Hematopoietic multipotent progenitor cell (in vitro differentiated cells): ENCODE measurements at regions not wholly inside any gene's neighbourhood (a gene's known extent, or its start where the extent isn't known, plus 50 kb on each side); places are given as distances from the start of the nearest gene placed in this dataset.

Source experiments
- DNase-seq, 3 donors: peaks; one replicate each; pipeline ENCODE4 v3.0.0-alpha.2; 2011 to 2015; ENCODE audit warnings: low read depth in 2 of 3, low spot score in 2 of 3

DNA sequence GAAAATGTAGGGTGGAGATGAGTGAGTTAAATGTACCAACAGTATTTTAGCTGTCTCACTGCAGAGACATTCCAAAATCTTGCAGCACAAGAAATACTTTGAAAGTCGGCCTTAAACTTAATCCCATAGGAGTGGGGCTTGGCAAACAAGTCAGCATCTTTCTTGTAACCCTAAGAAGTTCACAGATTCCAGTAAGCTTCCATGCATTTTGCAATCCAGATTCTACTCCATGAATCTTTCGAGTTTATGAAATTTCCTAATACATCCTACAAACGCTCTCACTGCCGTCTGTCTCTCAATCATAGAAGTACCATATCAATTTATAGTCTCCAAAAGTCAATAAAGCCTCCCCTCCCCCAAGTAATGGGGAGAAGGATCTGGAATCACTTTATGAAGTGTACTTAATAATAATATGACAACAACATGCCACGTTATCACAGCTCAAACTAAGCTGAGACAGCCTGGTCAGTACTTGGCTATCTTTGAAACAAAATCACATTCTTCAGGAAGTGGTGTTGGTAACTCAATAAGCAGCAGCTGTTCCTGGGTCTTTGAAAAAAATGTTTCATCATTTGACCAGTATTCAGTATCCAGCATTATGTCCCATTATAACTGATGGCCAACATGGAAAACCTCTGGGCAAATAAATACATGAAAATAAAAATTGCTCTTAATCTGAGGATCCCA lies 317.4 kb upstream of the RUNX1 start:
- no peak for DNase-seq

DNA sequence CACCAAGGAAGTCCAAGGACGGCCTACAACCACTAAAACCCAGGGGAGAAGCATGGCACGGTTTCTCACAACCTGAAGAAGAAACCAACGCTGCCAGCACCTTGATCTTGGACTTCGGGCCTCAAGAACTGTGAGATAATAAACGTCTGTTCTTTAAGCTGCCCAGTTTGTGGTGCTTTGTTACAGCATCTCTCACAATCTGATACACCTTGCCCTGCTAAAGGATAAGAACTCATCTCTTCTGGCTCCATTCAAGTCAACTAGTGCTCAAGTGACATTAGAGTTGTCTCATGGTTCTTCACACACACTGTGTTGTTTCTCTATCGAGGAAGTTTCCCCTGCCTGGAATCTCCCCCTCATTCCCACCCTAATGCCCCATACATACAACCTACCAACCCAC lies 314.4 kb upstream of the RUNX1 start:
- no peak for DNase-seq

DNA sequence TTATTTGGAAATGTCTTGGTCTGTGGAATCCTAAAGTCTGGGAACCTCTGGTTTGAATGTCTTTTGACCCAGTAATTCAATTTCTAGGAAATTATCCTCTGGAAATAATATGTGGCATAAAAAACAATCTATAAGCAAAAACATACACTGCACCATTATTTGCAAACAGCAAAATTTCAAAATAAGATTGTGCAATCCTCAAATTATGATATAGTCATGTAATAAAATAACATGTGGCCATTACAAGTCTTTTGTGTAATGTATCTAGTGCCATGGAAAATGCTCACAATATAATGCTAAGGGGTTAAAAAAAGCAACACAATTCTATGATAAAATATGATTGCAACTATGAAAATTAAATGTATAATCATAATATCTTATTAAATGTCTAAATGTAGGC lies 312.9 kb upstream of the RUNX1 start:
- DNase-seq = no peak

DNA sequence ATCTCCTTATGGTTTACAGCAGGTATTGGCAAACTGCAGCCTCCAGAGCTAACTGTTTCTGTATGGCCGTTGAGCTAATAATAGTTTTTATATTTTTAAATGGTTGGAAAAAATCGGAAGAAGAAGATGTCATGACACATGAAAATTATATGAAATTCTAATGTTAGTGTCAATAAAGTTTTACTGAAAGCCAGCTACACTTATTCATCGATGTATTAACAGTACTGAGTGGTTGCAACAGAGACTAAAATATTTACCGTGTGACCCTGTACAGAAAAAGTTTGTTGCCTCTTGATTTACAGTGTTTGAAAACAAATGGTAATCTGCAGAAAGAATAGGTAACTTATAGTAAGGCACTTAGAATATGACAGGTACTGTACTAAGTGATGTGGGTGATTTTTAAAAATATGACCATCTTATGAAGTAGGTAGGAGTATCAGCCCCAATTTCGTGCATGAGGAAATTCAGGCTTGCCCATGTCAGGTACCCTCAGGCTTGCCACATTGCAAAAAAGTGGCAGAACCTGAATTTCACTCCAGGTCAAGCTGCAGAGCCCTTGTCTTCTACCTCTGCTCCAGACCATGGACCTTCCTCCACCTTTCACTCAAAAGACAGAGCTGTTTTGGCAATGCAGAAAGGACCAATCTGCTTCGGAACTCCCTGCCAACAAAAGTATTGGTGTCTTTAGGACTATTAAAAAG lies 311.9 kb upstream of the RUNX1 start:
- no peak for DNase-seq

DNA sequence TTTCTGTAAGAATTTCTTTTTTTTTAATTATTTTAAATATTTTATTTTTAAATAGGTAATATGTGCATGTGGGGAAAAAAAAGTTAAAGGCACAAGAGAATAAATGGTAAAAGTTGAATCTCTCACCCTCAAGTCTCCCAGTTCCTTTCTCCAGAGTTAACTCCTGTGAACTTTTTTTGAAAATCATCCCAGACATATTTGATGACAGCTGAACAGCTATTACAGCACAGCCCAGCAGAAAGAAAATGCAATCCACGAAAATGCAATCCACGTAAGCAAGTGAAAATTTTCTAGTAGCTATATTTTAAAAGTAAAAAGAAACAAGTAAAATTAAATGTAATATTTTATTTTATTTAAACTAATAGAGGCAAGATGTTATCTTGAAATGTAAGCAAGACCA lies 310.0 kb upstream of the RUNX1 start:
- DNase-seq = no peak

DNA sequence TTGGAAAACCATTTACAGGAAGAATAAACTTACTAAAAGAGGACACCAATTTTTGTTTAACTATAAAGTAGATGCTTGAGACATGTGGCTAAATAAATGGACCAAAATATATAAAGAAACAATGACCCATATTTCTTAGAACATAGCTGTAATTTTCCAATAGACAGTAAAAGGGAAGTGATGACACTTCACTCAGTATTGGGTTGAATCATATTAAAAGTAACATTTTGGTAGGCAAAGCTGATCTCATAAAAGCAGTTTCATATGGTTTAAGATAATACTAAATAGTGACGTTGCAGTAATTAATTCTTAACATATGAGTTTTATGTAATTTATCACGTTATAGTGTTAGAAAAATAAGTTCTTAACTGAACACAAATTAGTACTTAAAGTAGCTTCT lies 308.9 kb upstream of the RUNX1 start:
- DNase-seq = no peak

DNA sequence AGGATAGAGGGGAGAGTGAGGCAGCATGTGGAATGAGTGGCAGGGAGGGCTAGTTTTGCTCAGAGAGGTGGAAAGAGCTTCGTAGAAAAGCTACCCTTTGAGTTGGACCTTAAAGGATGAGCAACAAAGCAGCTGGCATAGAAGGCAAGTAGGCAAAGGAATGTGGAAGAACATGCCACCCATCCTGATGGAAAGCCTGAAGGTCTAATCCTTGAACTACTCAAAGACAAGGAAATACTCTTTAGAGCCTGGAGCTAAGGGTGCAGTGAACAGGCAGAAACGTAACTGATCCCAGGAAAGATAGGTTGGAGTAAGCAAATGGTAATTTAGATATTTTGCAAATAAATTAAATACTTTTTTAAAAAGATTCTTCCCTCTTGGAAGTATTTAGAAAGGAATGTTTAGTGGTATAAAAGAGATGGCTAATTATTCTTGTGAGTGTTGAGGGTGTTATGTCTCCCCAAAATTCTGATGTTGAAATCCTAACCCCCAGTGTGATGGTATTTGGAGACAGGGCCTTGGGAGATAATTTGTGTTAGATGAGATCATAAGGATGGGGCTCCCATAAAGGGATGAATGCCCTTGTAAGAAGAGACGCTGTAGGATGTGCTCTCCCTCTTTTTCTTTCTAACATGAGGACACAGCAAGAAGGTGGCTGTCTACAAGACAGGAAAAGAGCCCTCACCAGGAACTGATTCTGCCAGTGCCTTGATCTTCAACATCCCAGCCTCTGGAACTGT lies 308.1 kb upstream of the RUNX1 start:
- DNase-seq = no peak

DNA sequence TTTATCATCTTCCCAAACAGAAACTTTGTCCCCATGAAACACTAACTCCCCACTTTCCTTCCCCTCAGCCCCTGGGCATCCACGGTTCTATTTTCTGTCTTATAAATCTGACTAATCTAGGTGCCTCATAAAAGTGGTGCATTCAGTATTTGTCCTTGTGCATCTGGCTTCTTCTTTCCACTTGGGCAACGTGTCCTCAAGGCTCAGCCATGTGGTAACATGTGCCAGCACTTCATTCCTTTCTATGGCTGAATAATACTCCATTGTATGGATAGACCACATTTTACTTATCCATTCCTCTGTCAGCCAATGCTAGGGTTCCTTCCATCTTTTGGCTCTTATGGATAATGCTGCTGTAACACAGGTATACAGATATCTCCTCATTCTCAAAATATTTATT lies 305.0 kb upstream of the RUNX1 start:
- DNase-seq = no peak

DNA sequence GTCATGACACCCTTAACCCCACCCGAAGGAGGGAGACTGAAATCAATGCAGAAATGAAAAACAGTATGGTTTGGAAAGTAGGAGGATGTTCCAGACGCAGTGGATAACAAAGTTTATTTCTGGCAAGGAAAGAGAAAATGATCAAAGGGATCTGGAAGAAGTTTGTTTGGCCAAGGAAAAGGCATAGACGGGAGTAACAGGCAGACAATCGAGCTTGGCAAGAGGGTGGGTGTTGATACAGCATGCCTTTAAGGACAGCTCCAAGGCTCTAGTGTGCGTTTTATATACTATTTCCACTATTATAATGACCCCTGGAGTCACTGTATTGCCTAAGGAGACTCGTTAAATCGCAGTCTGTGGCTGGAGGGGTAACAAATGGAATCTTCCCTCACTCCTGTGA lies 303.7 kb upstream of the RUNX1 start:
- no peak for DNase-seq

DNA sequence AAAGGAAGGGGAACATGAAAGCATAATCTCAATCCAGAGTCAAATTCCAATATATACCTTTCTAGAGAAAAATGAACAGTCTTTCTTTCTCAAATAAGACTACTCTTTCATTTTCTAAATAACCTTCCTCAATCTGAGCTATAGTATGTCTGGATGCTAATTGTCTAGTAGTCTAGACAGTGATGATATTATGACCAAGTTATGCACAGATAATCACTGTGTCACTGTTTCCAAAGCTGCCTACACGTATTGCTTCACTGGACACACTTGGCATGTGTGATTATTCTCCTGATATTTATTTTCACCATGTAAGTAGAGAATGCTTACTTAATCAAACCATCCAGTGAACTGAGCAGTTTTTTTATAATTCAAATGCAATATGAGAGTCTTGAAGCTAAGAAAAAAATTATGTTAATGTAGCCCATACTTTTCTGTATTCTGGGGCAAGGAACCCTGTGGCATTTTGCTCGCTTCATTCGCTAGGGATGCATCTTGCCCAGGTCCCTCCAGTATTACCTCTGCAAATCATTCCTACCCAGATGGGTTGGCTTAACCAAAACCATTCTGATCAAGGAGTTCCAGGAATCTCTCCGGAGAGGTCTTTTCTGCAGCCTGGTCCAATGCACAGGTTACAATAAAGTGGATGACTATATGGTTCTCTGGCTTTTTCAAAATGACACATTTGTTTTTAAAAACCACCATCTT lies 303.1 kb upstream of the RUNX1 start:
- DNase-seq = no peak

DNA sequence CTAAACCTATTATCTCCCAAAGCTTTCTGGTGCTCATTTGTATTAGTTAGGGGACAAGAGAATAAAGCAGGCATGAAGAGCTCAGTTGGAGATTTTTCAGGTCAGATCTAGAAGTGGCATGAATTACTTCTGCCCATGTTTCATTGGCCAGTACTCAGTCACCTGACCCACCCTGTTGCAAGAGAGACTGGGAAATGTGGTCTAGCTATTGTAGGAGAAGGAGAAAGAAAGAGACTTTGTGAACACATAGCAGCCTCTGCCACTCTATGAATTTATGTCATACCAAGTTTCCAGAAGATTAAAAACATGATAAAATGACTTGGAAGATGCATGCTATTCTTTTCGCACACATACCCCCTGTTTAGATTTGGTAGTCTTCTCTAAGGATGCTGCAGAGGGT lies 302.3 kb upstream of the RUNX1 start:
- DNase-seq = no peak

DNA sequence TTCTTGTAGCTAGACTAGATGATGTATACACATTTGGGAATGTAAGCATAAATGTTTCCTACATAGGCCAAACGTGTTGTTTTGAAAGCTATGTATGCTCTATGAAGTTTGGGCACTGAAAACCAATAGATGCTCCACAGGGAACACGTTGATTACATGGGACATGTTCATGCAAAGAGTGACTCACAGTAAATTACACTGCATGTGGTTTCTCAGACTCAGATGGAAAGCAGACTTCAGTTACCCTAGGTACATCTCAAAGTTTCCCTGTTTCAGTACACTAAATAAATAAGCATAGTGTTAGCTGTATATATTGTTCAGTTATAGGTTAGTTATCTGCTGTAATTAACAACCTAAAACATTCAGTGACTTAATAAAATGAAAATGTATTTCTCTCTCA lies 301.9 kb upstream of the RUNX1 start:
- no peak for DNase-seq

DNA sequence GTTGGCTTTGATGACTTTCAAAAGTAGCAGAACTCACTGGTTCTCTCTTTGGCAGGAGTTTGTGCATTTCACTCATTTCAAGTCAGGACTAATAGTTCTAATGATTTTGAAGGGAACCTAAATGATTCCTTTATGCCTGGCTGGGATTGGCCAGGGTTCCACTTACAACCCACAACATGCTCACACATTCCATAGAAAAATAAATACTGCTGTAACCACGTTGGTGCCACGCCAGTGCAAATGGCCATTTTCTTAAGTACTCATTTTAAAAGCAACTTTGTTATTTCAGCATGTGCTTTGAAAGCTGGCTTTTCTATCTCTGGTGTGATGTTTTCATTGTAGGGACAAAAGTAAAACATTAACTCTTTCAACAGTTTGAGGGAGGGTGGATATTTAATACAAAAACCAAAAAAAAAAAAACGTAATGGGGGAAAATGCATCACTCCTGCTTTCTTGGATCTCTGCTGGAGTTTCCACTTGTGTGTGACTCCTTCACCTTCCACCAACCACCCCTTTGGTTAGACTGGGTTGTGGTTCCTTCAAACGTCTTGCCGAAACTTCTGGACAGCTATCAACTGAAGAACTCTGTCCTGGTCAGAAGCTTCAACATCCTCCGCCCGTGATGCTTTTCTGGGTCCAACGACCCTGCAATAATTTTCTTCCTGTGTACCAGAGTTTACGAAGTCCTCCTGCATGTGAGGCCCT lies 300.4 kb upstream of the RUNX1 start:
- no peak for DNase-seq

DNA sequence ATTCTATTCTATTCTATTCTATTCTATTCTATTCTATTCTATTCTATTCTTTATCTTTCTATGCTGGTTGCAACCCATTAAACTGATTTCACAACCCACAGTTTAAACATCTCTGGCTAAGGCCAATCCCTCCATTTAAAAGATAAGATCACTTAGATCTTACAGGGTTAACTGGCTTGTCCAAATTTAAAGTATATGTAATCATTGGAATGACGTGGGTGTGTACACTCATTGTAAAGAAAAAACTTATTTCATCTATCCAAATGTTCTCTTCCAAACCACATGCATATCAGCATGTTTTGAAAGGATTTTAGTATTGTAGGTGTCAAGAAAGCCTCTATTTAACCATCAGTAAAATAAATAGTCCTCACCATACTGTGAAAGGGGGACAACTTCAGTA lies 299.6 kb upstream of the RUNX1 start:
- DNase-seq = no peak

DNA sequence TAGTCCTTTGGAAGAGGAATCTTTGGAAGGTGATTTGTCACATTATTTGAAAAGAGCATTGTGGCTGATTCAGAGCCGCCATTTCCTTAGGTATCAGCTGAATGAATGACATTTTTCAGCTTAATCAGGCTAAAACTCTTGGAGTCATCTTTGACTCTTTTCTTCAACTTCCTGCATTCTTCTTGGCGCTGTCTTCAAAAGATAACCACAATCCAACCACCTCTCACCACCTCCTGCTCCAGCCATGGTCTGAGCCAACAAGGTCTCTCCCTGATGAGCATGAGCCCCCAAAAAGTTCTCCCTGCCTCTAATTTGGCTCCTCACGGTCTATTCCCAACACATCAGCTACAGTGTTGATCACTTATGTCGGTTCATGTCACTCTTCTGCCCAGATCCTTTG lies 297.6 kb upstream of the RUNX1 start:
- DNase-seq = no peak

DNA sequence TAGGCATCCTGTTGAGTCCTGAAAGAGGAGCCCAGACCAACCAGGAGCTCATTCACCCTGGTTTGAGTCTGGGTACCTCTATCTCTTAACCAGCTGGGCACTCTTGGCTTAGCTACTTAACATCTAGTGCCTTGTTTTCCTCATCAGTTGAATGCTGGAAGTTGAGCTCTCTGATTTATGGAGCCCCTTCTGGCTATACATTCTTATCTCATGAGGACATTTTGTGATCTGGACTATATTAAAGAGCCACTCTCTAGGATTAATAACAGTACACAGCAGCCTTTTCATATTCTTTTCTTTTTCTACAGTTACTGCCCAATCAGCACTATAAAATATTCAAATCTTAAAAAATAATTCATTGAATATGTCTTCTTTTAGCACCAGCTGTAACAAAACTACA lies 296.9 kb upstream of the RUNX1 start:
- no peak for DNase-seq

DNA sequence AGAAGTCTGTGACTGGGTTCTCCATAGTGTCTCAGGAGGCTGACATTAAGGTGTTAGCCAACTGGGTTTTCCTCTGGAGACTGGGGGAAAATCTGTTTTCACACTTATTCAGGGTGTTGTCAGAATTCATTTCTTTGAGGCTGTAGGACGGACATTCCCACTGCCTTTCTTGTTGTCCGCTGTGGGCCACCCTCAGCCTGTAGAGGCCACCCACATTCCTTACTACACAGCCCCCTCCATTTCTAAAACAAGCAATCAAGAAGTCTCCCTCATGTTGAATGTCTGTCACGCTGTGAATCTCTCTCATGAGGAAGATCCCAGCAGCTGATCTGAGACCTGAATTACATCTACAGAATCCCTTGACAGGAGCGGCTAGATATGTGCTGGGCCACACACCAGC lies 295.5 kb upstream of the RUNX1 start:
- DNase-seq = no peak

DNA sequence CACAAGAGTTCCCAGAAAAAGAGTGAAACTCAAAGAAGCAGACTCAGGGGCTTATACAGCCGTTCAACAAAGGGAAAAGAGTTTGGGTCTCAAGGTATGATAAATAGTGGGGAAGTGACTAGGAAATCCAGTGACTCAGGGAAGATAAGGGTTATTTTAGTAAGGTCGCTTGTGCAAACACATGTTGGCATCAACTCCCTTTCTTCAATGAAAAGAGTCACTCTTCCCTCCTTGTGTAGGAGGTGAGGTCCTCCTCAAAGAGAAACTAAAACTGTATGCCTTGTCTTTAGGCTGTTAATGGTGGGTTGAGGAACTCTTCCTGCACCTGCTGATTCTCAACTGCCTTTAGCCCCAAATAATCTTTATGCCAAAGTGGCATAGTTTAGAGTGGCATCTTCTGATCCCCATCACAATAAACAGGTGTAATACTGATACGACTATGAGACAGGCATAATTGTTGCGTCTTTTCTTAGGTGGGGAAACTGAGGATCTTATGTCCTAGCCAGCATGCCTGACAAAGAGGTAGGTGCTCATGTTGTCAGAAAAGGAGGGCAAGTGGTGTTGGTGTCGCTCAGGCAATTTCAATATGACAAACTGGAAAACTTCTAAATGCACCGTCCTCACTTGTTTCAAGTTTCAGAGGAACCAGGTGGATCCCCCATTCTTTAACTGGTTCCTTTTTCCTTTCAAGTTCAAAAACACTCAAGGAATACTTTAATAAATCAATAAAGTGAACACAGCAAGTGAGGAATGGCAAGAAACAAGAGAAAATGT lies 294.1 kb upstream of the RUNX1 start:
- DNase-seq = no peak

DNA sequence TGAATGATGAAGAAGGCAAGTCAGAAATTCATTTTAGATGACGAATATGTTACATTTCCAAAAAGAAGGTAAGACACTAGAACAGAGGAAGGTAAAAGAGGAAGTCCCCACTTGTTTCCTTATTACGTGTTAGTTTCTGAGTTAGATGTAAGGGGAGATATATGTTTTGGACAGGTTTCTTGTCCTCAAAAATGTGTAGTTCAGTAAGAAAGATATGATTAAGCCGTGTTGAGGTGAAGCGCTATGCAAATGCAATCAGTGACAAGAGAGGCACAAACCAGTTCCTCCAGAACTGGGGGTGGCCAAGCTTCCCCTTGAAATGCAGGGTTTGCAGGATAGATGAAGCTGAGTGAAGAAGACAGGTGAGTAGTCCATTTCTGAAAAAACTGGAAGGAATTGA lies 293.3 kb upstream of the RUNX1 start:
- DNase-seq = peak in 1 of 3 donors; percentile 37

DNA sequence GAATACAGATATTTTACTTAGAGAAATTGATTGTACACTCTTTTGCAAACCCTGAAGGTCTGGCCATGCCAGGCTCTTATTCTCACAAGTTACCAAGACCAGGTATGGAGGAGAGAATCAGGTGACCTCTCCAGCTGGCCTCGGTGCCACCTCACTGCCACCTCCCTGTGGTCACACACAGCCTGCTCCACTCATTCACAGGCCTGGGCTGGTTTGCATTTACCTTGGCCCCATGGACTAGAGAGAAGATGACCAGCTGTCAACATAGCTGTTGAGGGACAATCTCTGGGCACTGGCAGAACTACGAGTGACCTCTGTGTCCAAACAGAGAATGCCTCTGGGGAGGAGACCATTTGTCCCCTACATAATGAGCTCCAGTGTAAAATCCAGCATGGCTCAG lies 291.2 kb upstream of the RUNX1 start:
- DNase-seq = no peak
